RWPE1 (cell line): ENCODE measurements at regions not wholly inside any gene's neighbourhood (a gene's known extent, or its start where the extent isn't known, plus 50 kb on each side); places are given as distances from the start of the nearest gene placed in this dataset.
"Not testable (repeated sequence)": the region's sequence is repeated elsewhere in the genome, so short reads cannot be mapped to it uniquely, and the experiment has no call there.

Experiments
- CTCF ChIA-PET: fragments of 350-600 bp; sonication (Branson Sonifier 250); formaldehyde crosslinking; extraction: SDS; loops from one replicate; lab custom pipeline; 2021; lab: Yijun Ruan, JAX
- POLR2A ChIA-PET: fragments of 400-600 bp; formaldehyde crosslinking; extraction: SDS; loops from one replicate; lab custom pipeline; 2020; ENCODE audit warnings: antibody characterized with exemption; ENCODE audit not compliant: low non-redundant PET; lab: Yijun Ruan, JAX
- DNase-seq: peaks from one replicate; pipeline ENCODE4 v3.0.0; 2012; ENCODE audit warnings: low spot score
- H3K27ac ChIP-seq: fragments of 450-650 bp; 2 replicates; pipeline ENCODE4 v1.5.1; 2017
- TF ChIP-seq, protein P1 (sequence below): fragments of 450-650 bp; conservative IDR thresholded peaks from 2 replicates; pipeline ENCODE4 v1.5.1; 2017; ENCODE audit warnings: low read depth, mild to moderate bottlenecking

DNA sequence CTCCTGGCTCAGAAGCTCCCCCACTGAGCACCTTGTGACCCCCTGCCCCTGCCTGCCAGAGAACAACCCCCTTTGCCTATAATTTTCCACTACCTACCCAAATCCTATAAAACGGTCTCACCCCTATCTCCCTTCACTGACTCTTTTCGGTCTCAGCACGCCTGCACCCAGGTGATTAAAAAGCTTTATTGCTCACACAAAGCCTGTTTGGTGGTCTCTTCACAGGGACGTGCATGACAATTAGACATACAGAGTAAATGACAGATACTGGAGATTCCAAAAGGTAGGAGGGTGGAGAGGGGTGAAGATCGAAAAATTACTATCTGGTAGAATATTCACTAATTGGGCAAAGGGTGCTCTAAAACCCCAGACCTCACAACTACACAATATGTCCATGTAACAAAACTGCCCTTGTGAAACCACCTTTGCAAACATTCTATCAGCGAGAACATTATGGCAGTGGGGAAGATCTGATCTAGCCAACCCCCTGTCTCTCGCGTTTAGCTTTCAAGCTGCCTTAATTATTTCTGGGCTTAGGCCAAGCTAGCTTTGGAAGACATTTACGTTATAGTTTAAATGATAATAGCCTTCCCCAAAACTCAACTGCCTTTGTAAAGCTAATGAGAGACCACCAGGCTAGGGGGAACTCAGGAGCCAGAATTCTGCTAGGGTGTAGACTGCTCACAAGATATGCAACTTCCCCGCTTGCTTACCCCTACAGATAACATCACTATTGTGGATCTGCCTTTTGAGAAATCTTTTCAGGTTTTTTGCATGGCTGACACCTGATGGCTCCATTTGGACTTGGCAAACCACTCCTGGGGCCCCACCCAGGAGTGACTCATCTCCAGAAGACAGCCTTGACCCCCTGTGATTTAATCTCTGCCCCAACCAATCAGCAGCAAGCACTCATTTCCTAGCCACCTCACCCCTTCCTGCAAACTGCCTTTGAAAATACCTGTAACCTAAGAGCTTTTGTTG lies 1534.0 kb upstream of the SPRY2 start:
- ChIA-PET CTCF (no interaction called here), POLR2A (no interaction called here)
- no peak overlapping the region for H3K27ac ChIP-seq
- TF ChIP-seq, protein P1, sequence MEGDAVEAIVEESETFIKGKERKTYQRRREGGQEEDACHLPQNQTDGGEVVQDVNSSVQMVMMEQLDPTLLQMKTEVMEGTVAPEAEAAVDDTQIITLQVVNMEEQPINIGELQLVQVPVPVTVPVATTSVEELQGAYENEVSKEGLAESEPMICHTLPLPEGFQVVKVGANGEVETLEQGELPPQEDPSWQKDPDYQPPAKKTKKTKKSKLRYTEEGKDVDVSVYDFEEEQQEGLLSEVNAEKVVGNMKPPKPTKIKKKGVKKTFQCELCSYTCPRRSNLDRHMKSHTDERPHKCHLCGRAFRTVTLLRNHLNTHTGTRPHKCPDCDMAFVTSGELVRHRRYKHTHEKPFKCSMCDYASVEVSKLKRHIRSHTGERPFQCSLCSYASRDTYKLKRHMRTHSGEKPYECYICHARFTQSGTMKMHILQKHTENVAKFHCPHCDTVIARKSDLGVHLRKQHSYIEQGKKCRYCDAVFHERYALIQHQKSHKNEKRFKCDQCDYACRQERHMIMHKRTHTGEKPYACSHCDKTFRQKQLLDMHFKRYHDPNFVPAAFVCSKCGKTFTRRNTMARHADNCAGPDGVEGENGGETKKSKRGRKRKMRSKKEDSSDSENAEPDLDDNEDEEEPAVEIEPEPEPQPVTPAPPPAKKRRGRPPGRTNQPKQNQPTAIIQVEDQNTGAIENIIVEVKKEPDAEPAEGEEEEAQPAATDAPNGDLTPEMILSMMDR = no peak
- DNase-seq = no peak

DNA sequence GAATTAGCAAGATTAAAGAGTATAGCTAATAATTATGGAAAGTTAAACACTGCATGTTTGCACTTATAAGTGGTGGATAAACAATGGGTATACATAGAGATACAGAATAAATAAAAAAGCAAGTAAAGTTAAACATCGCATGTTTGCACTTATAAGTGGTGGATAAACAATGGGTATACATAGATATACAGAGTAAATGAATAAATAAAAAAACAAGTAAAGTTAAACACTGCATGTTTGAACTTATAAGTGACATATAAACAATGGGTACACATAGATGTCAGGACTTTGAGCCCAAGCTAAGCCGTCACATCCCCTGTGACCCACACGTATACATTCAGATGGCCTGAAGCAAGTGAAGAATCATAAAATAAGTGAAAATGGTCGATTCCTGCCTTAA lies 1533.3 kb upstream of the SPRY2 start:
- TF ChIP-seq, protein P1 = no peak
- DNase-seq = no peak
- POLR2A ChIA-PET = no interaction called here
- CTCF ChIA-PET = no interaction called here
- no peak overlapping the region for H3K27ac ChIP-seq

GRCh38 chr13:81872581-81872980 lies 1531.7 kb upstream of the SPRY2 start:
- no peak overlapping the region for H3K27ac ChIP-seq
- ChIA-PET POLR2A (no interaction called here), CTCF (no interaction called here)
- DNase-seq = no peak
- TF ChIP-seq, protein P1 = peak; percentile 15; the same call in 1 of the 2 replicates

DNA sequence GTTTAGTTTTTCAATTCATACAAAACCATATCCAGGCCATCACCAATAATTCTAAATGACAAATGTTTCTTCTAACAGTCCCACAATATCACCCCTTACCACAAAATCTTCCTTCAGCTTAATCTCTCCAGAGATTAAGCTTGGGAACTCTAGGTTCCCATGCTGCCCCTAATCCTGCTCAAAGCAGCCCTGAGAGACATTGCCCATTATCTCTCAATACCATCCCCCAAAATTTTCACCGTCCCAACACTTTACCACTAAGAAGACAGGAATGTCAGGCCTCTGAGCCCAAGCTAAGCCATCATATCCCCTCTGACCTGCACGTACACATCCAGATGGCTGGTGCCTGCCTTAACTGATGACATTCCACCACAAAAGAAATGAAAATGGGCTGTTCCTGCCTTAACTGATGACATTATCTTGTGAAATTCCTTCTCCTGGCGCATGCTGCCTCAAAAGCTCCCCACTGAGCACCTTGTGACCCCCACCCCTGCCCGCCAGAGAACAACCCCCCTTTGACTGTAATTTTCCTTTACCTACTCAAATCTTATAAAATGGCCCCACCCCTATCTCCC lies 1530.9 kb upstream of the SPRY2 start:
- CTCF ChIA-PET, POLR2A ChIA-PET, DNase-seq, H3K27ac ChIP-seq: not testable (repeated sequence)

GRCh38 chr13:81848291-81848690 lies 1507.4 kb upstream of the SPRY2 start:
- no peak overlapping the region for H3K27ac ChIP-seq
- POLR2A ChIA-PET = no interaction called here
- no peak for DNase-seq
- TF ChIP-seq, protein P1 = no peak
- CTCF ChIA-PET = no interaction called here

GRCh38 chr13:81846771-81847170 lies 1505.8 kb upstream of the SPRY2 start:
- no peak overlapping the region for H3K27ac ChIP-seq
- TF ChIP-seq, protein P1 = no peak
- CTCF ChIA-PET = no interaction called here
- POLR2A ChIA-PET = no interaction called here
- DNase-seq = no peak

- no peak overlapping the region for H3K27ac ChIP-seq
- POLR2A ChIA-PET = no interaction called here
- TF ChIP-seq, protein P1 = no peak
- CTCF ChIA-PET = no interaction called here
- DNase-seq = no peak
Measured at GRCh38 chr13:81821259-81821658, 1480.3 kb upstream of the SPRY2 start.
